ENCODE measurements at regions not wholly inside any gene's neighbourhood (a gene's known extent, or its start where the extent isn't known, plus 50 kb on each side); places are given as distances from the start of the nearest gene placed in this dataset.

GRCh38 chr5:18028036-18028435 is 393.8 kb downstream of the TAF11L14 start:
- TF ChIP-seq RAD21 (IDR thresholded peaks at IDR 0.05 in 1 of 2, conservative IDR thresholded peaks at IDR 0.05 in 1 of 2; ENCODE audit: low read depth in 2 of 2, low read length in 2 of 2) (no peak), RFX5 (IDR thresholded peaks at IDR 0.05; ENCODE audit: borderline replicate concordance, low read depth, low read length) (no peak), CTCF (IDR thresholded peaks at IDR 0.05; ENCODE audit: control extremely low read depth in 1 of 3, insufficient read depth in 1 of 3, low read depth in 1 of 3, low read length in 3 of 3) (no peak), USF2 (IDR thresholded peaks at IDR 0.05; ENCODE audit: low read length) (no peak), EZH2 (IDR thresholded peaks at IDR 0.05; ENCODE audit: low read depth, low read length, severe bottlenecking) (no peak), MAX (IDR thresholded peaks at IDR 0.05) (no peak)

All from H1 (cell line).